Dendritic cell treated with granulocyte-macrophage colony-stimulating factor and Interleukin-4, amounts not matched to agents 40 ng/mL and 50 ng/mL, for 4 days (primary cell): ENCODE measurements at regions not wholly inside any gene's neighbourhood (a gene's known extent, or its start where the extent isn't known, plus 50 kb on each side); places are given as distances from the start of the nearest gene placed in this dataset.
A peak's percentile ranks its signal among the peaks of the same experiment; 100 is the strongest.
"Not testable (repeated sequence)": the region's sequence is repeated elsewhere in the genome, so short reads cannot be mapped to it uniquely, and the experiment has no call there.

Experiments used
- H3K27ac Mint-ChIP-seq: one replicate; pipeline ENCODE4 v1.8.0; 2022; ENCODE audit warnings: mild to moderate bottlenecking, mixed read lengths
- H3K27me3 Mint-ChIP-seq: one replicate; pipeline ENCODE4 v1.8.0; 2022; ENCODE audit warnings: mild to moderate bottlenecking, mixed read lengths
- H3K36me3 Mint-ChIP-seq: one replicate; pipeline ENCODE4 v1.8.0; 2022; ENCODE audit warnings: low read depth, mixed read lengths
- H3K4me1 Mint-ChIP-seq: one replicate; pipeline ENCODE4 v1.8.0; 2022; ENCODE audit warnings: low read depth, mixed read lengths
- H3K4me3 Mint-ChIP-seq: one replicate; pipeline ENCODE4 v1.8.0; 2022; ENCODE audit warnings: mild to moderate bottlenecking, moderate library complexity, mixed read lengths
- H3K9me3 Mint-ChIP-seq: one replicate; pipeline ENCODE4 v1.8.0; 2022; ENCODE audit warnings: mixed read lengths
- intact Hi-C: fragments of 100-400 bp; cut with micrococcal nuclease; formaldehyde crosslinking; loops from one replicate; pipeline ENCODE4 v1.15.0; 2022

GRCh38 chr6:27129917-27130316, 117.6 kb upstream of the PRSS16 start:
- H3K4me3 Mint-ChIP-seq = no peak overlapping the region
- H3K4me1 Mint-ChIP-seq = peaks cover 18% of the 10 kb centered on the region
- H3K27ac Mint-ChIP-seq = no peak overlapping the region
- H3K36me3 Mint-ChIP-seq = no peaks in the 10 kb centered on the region
- intact Hi-C loops = loop anchor here (5.0 to 10.0 kb wide), 3 partner anchors 622 to 1105 kb away; a partner anchor contains a TSS
- H3K9me3 Mint-ChIP-seq = no peaks in the 10 kb centered on the region
- H3K27me3 Mint-ChIP-seq = peaks cover 2% of the 10 kb centered on the region

- H3K4me3 Mint-ChIP-seq = no peak overlapping the region
- intact Hi-C loops = loop anchor here (5.0 to 10.0 kb wide), 2 partner anchors 1009 to 1106 kb away; a partner anchor contains a TSS
Observed at GRCh38 chr6:27130668-27131428, 116.7 kb upstream of the PRSS16 start.

GRCh38 chr6:27132282-27132531, 115.3 kb upstream of the PRSS16 start:
- not testable (repeated sequence) for H3K27ac Mint-ChIP-seq, H3K9me3 Mint-ChIP-seq, H3K36me3 Mint-ChIP-seq, H3K4me3 Mint-ChIP-seq, H3K27me3 Mint-ChIP-seq
- peaks cover 12% of the 10 kb centered on the region for H3K4me1 Mint-ChIP-seq
- intact Hi-C loops = loop anchor here (1.0 to 10.0 kb wide), 4 partner anchors 14 to 1107 kb away; a partner anchor contains a TSS

More at GRCh38 chr6:27130668-27131428, 116.7 kb upstream of the PRSS16 start:
- Mint-ChIP-seq H3K4me1 (peaks cover 18% of the 10 kb centered on the region), H3K36me3 (no peaks in the 10 kb centered on the region), H3K9me3 (no peaks in the 10 kb centered on the region), H3K27ac (no peak overlapping the region), H3K27me3 (peaks cover 2% of the 10 kb centered on the region)

- no peaks in the 10 kb centered on the region for H3K9me3 Mint-ChIP-seq
- no peak overlapping the region for H3K4me3 Mint-ChIP-seq
- H3K27me3 Mint-ChIP-seq = peaks cover 2% of the 10 kb centered on the region
- no peaks in the 10 kb centered on the region for H3K36me3 Mint-ChIP-seq
- H3K4me1 Mint-ChIP-seq = peaks cover 9% of the 10 kb centered on the region
- intact Hi-C loops = loop anchor here (1.0 to 10.0 kb wide), 4 partner anchors 14 to 1108 kb away; a partner anchor contains a TSS
- H3K27ac Mint-ChIP-seq = no peak overlapping the region
Observed at GRCh38 chr6:27132532-27133280, 114.8 kb upstream of the PRSS16 start.

GRCh38 chr6:27133281-27134227, 113.9 kb upstream of the PRSS16 start:
- H3K9me3 Mint-ChIP-seq = no peaks in the 10 kb centered on the region
- H3K27me3 Mint-ChIP-seq = peaks cover 2% of the 10 kb centered on the region
- no peak overlapping the region for H3K27ac Mint-ChIP-seq
- peaks cover 14% of the 10 kb centered on the region for H3K4me1 Mint-ChIP-seq
- H3K36me3 Mint-ChIP-seq = no peaks in the 10 kb centered on the region
- intact Hi-C loops = loop anchor here (5.0 to 10.0 kb wide), 2 partner anchors 1011 to 1109 kb away; a partner anchor contains a TSS
- peak overlapping the region; percentile 59 for H3K4me3 Mint-ChIP-seq

- Mint-ChIP-seq H3K4me3 (no peak overlapping the region), H3K27me3 (peaks cover 2% of the 10 kb centered on the region), H3K4me1 (peaks cover 17% of the 10 kb centered on the region), H3K36me3 (peaks cover 10% of the 10 kb centered on the region), H3K9me3 (no peaks in the 10 kb centered on the region), H3K27ac (no peak overlapping the region)
- intact Hi-C loops = loop anchor here (10.0 kb wide), 1 partner anchor 1110 kb away; a partner anchor contains a TSS
Observed at GRCh38 chr6:27135087-27135657, 112.3 kb upstream of the PRSS16 start.

GRCh38 chr6:27136077-27136644, 111.3 kb upstream of the PRSS16 start:
- H3K9me3 Mint-ChIP-seq = no peaks in the 10 kb centered on the region
- intact Hi-C loops = loop anchor here (10.0 kb wide), 1 partner anchor 1111 kb away; a partner anchor contains a TSS
- H3K4me3 Mint-ChIP-seq = no peak overlapping the region
- peaks cover 2% of the 10 kb centered on the region for H3K27me3 Mint-ChIP-seq
- H3K27ac Mint-ChIP-seq = no peak overlapping the region
- peaks cover 10% of the 10 kb centered on the region for H3K36me3 Mint-ChIP-seq
- peaks cover 21% of the 10 kb centered on the region for H3K4me1 Mint-ChIP-seq

- Mint-ChIP-seq H3K4me3 (no peak overlapping the region), H3K36me3 (peaks cover 12% of the 10 kb centered on the region), H3K9me3 (no peaks in the 10 kb centered on the region), H3K27me3 (peaks cover 2% of the 10 kb centered on the region), H3K4me1 (peaks cover 26% of the 10 kb centered on the region), H3K27ac (no peak overlapping the region)
- intact Hi-C loops = loop anchor here (10.0 kb wide), 1 partner anchor 1112 kb away; a partner anchor contains a TSS
Observed at GRCh38 chr6:27136978-27137814, 110.3 kb upstream of the PRSS16 start.

GRCh38 chr6:27138406-27138805, 109.1 kb upstream of the PRSS16 start:
- Mint-ChIP-seq H3K27ac (peak overlapping the region; percentile 94), H3K4me3 (peak overlapping the region; percentile 86), H3K4me1 (peaks cover 28% of the 10 kb centered on the region), H3K36me3 (peaks cover 24% of the 10 kb centered on the region), H3K27me3 (no peaks in the 10 kb centered on the region), H3K9me3 (no peaks in the 10 kb centered on the region)
- intact Hi-C loops = loop anchor here (10.0 kb wide), 1 partner anchor 1114 kb away; a partner anchor contains a TSS

- Mint-ChIP-seq H3K4me1 (peaks cover 26% of the 10 kb centered on the region), H3K9me3 (no peaks in the 10 kb centered on the region), H3K27ac (peak overlapping the region; percentile 94), H3K4me3 (peak overlapping the region; percentile 86), H3K27me3 (no peaks in the 10 kb centered on the region), H3K36me3 (peaks cover 27% of the 10 kb centered on the region)
- intact Hi-C loops = loop anchor here (10.0 kb wide), 1 partner anchor 1114 kb away; a partner anchor contains a TSS
Observed at GRCh38 chr6:27138837-27139755, 108.4 kb upstream of the PRSS16 start.

- Mint-ChIP-seq H3K4me3 (peak overlapping the region; percentile 86), H3K27me3 (no peaks in the 10 kb centered on the region), H3K9me3 (no peaks in the 10 kb centered on the region), H3K27ac (peak overlapping the region; percentile 94), H3K4me1 (peaks cover 22% of the 10 kb centered on the region), H3K36me3 (peaks cover 27% of the 10 kb centered on the region)
- intact Hi-C loops = loop anchor here (10.0 kb wide), 2 partner anchors 535 to 1115 kb away; a partner anchor contains a TSS
Observed at GRCh38 chr6:27139756-27140579, 107.5 kb upstream of the PRSS16 start.
